Fibroblast of pulmonary artery (primary cell): ENCODE measurements at regions not wholly inside any gene's neighbourhood (a gene's known extent, or its start where the extent isn't known, plus 50 kb on each side); places are given as distances from the start of the nearest gene placed in this dataset.

ENCODE experiments used
- DNase-seq: peaks from one replicate; pipeline ENCODE4 v3.0.0-alpha.2; 2010; ENCODE audit warnings: low read depth
- H3K4me3 ChIP-seq: replicated peaks from 2 replicates; pipeline ENCODE4 v1.5.1; 2011; ENCODE audit warnings: low read depth, mild to moderate bottlenecking, control low read depth, low read length, moderate library complexity
- CTCF ChIP-seq: IDR thresholded peaks from 2 replicates; pipeline ENCODE4 v1.5.1; 2011; ENCODE audit warnings: mild to moderate bottlenecking, control low read depth, low read length, inconsistent platforms; ENCODE audit errors: missing control alignments

DNA sequence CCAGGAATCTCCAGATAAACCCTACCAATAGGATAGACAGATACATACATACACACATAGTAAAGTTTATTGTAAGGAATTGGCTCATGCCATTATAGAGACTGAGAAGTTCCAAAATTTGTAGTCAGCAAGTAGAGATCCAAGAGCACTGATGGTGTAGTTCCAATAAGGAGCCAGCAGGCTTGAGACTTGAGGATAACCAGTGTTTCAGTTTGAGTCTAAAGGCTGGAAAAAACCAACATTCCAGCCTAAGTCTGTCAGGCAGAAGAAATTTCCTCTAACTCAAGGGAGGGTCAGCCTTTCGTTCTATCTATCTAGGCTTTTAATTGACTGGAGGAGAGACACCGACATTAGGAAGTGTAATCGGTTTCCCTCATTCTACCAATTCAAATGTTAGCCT is 110.2 kb upstream of the TSHZ3 start:
- no peak overlapping the region for H3K4me3 ChIP-seq
- no peak for DNase-seq
- peak; percentile 7 for TF ChIP-seq CTCF

GRCh38 chr19:31461814-31462539 is 112.7 kb upstream of the TSHZ3 start:
- no peak overlapping the region for H3K4me3 ChIP-seq
- TF ChIP-seq CTCF = peak; percentile 41
- DNase-seq = peak; percentile 58

- H3K4me3 ChIP-seq = no peak overlapping the region
- no peak for TF ChIP-seq CTCF
- DNase-seq = no peak
Measured at GRCh38 chr19:31470229-31470939, 121.1 kb upstream of the TSHZ3 start.

- DNase-seq = no peak
- H3K4me3 ChIP-seq = no peak overlapping the region
- TF ChIP-seq CTCF = no peak
Measured at GRCh38 chr19:31470952-31471351, 121.7 kb upstream of the TSHZ3 start.

DNA sequence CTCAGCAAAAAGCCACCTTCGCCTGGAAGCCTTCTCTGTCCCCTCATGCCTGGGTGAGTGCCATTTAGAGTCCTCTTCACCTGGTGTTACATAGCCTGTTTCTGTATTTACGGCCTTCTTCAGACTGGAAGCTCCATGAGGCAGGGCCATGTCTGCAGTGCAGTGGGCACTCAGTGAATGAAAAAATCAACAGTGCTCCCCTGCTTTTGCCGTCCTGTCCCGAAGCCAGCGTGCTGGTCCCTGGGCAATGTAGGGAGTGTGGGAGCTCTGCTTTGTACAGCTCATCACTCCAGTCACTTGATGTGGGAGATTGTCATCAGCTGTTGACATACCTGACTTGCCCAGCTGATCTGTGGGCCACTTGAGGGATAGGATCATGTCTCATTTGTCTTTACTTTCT is 129.0 kb upstream of the TSHZ3 start:
- TF ChIP-seq CTCF = no peak
- DNase-seq = no peak
- H3K4me3 ChIP-seq = no peak overlapping the region

- no peak overlapping the region for H3K4me3 ChIP-seq
- no peak for TF ChIP-seq CTCF
- DNase-seq = no peak
Measured at GRCh38 chr19:31483226-31483857, 134.1 kb upstream of the TSHZ3 start.
